Sigmoid colon (tissue), 6 donors: ENCODE measurements at regions not wholly inside any gene's neighbourhood (a gene's known extent, or its start where the extent isn't known, plus 50 kb on each side); places are given as distances from the start of the nearest gene placed in this dataset.
"Not testable (repeated sequence)": the region's sequence is repeated elsewhere in the genome, so short reads cannot be mapped to it uniquely, and the experiment has no call there.

ENCODE experiments used
- DNase-seq: peaks from one replicate; pipeline ENCODE4 v3.0.0-alpha.2; 2019
- H3K27ac ChIP-seq, 4 donors: fragments of 200-600 bp; sonication (generic); one replicate each; pipeline ENCODE4 v1.5.1; 2016 to 2019; ENCODE audit warnings: mild to moderate bottlenecking in 1 of 4
- H3K27me3 ChIP-seq, 3 donors: fragments of 200-600 bp; sonication (generic); one replicate each; pipeline ENCODE4 v1.5.1; 2019; ENCODE audit warnings: mild to moderate bottlenecking in 1 of 3
- H3K36me3 ChIP-seq, 4 donors: fragments of 200-600 bp; sonication (generic); one replicate each; pipeline ENCODE4 v1.5.1; 2016 to 2019
- H3K4me1 ChIP-seq, 4 donors: fragments of 200-600 bp; sonication (generic); one replicate each; pipeline ENCODE4 v1.5.1; 2017 to 2019
- H3K4me3 ChIP-seq, 4 donors: fragments of 200-600 bp; sonication (generic); one replicate each; pipeline ENCODE4 v1.5.1; 2017 to 2019; ENCODE audit warnings: mild to moderate bottlenecking in 2 of 4, moderate library complexity in 1 of 4
- H3K9me3 ChIP-seq, 4 donors: fragments of 200-600 bp in 3 of 4; sonication (generic) in 3 of 4; one replicate each; pipeline versions ENCODE4 v1.5.1 to v1.6.1; 2013 to 2019
- EP300 ChIP-seq, 4 donors: sonication (generic); formaldehyde crosslinking; IDR thresholded peaks; one replicate each; pipeline ENCODE4 v1.6.1; 2017; ENCODE audit warnings: antibody characterized with exemption in 4 of 4
- POLR2A ChIP-seq, 2 donors: fragments of 450-650 bp; IDR thresholded peaks; one replicate each; pipeline ENCODE4 v1.6.1; 2016; ENCODE audit warnings: antibody characterized with exemption in 2 of 2, mild to moderate bottlenecking in 2 of 2, moderate library complexity in 2 of 2
- POLR2AphosphoS5 ChIP-seq, 4 donors: sonication (generic); formaldehyde crosslinking; IDR thresholded peaks; one replicate each; pipeline ENCODE4 v1.6.1; 2017; ENCODE audit warnings: antibody characterized with exemption in 4 of 4
- WGBS, 2 donors: extraction: QIAGEN DNeasy Blood & Tissue Kit; methylation state at CpG; one replicate each; pipeline ENCODE4 v1.1.7; 2013; 5-methylcytosine and 5-hydroxymethylcytosine counted together
- intact Hi-C: fragments of 100-400 bp; cut with DNase I; formaldehyde crosslinking; loops from one replicate; pipeline ENCODE4 v1.15.1; 2023
- TF ChIP-seq, protein P1 (sequence below), 4 experiments: fragments of 450-650 bp in 3 of 4; fragments of 200-600 bp in 1 of 4; IDR thresholded peaks; one replicate each; pipeline ENCODE4 v1.5.1; 2016 to 2019; ENCODE audit warnings: antibody characterized with exemption in 4 of 4, mild to moderate bottlenecking in 3 of 4, moderate library complexity in 2 of 4
- donor health status: healthy with polysubstance abuse.
- donor health status: healthy.

DNA sequence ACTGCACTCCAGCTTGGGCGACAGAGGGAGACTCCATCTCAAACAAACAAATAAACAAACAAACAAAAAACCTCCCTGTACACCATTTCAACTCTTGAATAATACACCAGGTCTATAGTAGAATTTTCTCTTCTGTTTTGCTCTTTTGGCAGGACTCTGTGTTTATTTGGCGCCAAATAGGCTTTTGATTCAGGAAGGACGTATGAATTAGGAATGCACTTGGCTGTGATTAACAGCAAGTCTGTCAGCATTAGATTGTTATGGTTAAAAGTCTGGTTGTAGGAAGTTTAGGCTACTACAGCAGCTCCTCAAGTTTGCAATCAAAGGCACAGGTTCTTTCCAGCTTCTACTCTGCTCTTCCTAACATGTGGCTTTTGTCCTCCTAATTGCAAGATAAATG lies 113.8 kb upstream of the KCNK1 start:
- H3K4me3 ChIP-seq = no peak overlapping the region
- no peaks in the 10 kb centered on the region for H3K36me3 ChIP-seq
- intact Hi-C loops = no loop called here
- no peak overlapping the region for H3K27ac ChIP-seq
- WGBS, 2 donors = 81 to 82% methylated on average over 3 of the region's 3 CpGs
- no peaks in the 10 kb centered on the region for H3K4me1 ChIP-seq
- no peaks in the 10 kb centered on the region for H3K9me3 ChIP-seq
- H3K27me3 ChIP-seq = no peaks in the 10 kb centered on the region
- DNase-seq = no peak
- TF ChIP-seq POLR2AphosphoS5 (IDR thresholded peaks at IDR 0.05) = no peak
- TF ChIP-seq, protein P1, sequence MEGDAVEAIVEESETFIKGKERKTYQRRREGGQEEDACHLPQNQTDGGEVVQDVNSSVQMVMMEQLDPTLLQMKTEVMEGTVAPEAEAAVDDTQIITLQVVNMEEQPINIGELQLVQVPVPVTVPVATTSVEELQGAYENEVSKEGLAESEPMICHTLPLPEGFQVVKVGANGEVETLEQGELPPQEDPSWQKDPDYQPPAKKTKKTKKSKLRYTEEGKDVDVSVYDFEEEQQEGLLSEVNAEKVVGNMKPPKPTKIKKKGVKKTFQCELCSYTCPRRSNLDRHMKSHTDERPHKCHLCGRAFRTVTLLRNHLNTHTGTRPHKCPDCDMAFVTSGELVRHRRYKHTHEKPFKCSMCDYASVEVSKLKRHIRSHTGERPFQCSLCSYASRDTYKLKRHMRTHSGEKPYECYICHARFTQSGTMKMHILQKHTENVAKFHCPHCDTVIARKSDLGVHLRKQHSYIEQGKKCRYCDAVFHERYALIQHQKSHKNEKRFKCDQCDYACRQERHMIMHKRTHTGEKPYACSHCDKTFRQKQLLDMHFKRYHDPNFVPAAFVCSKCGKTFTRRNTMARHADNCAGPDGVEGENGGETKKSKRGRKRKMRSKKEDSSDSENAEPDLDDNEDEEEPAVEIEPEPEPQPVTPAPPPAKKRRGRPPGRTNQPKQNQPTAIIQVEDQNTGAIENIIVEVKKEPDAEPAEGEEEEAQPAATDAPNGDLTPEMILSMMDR (IDR thresholded peaks at IDR 0.05) = no peak
- TF ChIP-seq POLR2A (IDR thresholded peaks at IDR 0.05) = no peak
- TF ChIP-seq EP300 (IDR thresholded peaks at IDR 0.05) = no peak

DNA sequence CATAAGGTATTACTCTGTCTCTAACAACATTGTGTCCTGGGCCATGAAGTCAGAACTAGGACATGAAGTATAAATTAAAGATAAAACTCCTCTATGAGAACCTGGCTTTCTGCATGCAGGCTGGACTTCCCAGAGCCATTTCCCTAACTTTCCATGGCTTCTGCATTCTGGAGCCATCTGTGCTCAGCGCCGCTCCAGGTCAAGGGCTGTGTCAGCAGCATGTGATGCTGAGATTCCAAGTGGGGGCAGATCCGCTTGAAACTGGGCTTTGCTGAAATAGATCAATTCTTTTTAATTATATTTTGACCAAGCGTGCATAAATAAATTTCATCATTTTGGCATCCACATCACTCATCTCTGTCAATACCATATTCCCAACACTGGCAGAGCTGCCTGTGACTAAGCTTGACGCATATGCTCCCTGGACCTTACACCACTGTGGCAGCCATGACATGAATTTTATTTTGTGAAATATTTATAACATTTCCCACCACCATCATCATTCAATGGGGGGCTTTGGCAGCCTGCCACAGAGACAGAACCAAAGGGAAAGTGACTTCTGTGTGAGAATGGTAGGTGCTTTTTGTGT lies 110.4 kb upstream of the KCNK1 start:
- Histone ChIP-seq H3K9me3 (no peaks in the 10 kb centered on the region), H3K27ac (no peak overlapping the region), H3K27me3 (no peaks in the 10 kb centered on the region), H3K4me3 (no peak overlapping the region), H3K36me3 (no peaks in the 10 kb centered on the region), H3K4me1 (no peaks in the 10 kb centered on the region)
- DNase-seq = no peak
- TF ChIP-seq POLR2A (IDR thresholded peaks at IDR 0.05) = no peak
- no peak for TF ChIP-seq EP300 (IDR thresholded peaks at IDR 0.05)
- no peak for TF ChIP-seq POLR2AphosphoS5 (IDR thresholded peaks at IDR 0.05)
- TF ChIP-seq, protein P1 (IDR thresholded peaks at IDR 0.05) = no peak
- intact Hi-C loops = no loop called here
- 92 to 94% methylated on average over 5 of the region's 5 CpGs for WGBS, 2 donors

DNA sequence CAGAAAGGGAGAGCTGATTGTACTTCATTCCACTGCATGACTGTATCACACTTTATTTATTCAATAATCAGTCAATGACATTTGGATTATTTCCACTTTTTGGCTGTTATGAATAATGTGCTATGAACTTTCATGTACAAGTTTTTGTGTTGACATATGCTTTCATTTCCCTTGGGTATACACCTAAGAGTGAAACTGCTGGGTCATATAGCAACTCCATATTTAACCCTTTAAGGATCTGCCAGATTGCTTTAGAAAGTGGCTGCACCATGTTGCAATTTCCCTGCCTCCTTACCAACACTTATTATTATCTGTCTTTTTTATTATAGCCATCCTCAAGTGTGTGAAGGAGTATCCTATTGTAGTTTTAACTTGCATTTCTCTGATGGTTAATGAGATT lies 108.8 kb upstream of the KCNK1 start:
- no peaks in the 10 kb centered on the region for H3K27me3 ChIP-seq
- no peaks in the 10 kb centered on the region for H3K36me3 ChIP-seq
- H3K4me3 ChIP-seq = no peak overlapping the region
- no peaks in the 10 kb centered on the region for H3K4me1 ChIP-seq
- no peaks in the 10 kb centered on the region for H3K9me3 ChIP-seq
- DNase-seq = no peak
- TF ChIP-seq, protein P1 (IDR thresholded peaks at IDR 0.05) = no peak
- TF ChIP-seq EP300 (IDR thresholded peaks at IDR 0.05) (no peak), POLR2AphosphoS5 (IDR thresholded peaks at IDR 0.05) (no peak), POLR2A (IDR thresholded peaks at IDR 0.05) (no peak)
- intact Hi-C loops = no loop called here
- no peak overlapping the region for H3K27ac ChIP-seq

DNA sequence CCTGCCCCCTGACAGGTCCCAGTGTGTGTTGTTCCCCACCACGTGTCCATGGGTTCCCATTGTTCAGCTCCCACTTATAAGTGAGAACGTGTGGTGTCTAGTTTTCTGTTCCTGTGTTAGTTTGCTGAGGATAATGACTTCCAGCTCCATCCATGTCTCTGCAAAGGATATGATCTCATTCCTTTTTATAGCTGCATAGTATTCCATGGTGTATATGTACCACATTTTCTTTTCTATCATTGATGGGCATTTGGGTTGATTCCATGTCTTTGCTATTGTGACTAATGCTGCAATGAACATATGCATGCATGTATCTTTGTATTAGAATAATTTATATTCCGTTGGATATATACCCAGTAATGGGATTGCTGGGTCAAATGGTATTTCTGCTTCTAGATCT lies 108.0 kb upstream of the KCNK1 start:
- H3K27me3 ChIP-seq, H3K36me3 ChIP-seq, DNase-seq, H3K4me1 ChIP-seq, intact Hi-C loops, H3K4me3 ChIP-seq, H3K9me3 ChIP-seq, H3K27ac ChIP-seq: not testable (repeated sequence)
- WGBS, 2 donors = 84 to 91% methylated on average over 3 of the region's 3 CpGs

DNA sequence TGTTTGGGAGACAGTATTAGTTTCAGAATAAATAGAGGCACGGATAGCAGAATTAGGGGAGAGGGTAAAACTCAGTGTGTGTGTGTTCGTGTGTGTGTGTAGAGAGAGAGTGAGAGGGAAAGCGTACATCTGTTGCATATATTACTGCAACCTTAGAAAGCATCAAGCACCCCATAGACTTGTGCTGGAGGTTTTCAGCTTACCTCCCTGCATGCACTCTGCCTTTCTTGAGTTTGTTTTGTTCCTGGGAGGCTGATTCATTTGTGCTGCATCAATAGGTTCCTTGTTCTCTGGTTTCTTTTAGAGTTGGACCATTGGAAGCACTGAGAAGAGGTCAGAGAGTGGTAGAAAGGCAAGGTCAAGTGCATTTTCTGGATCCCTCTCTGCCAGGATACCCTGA lies 104.4 kb upstream of the KCNK1 start:
- no peak overlapping the region for H3K27ac ChIP-seq
- H3K36me3 ChIP-seq = no peaks in the 10 kb centered on the region
- DNase-seq = no peak
- H3K27me3 ChIP-seq = no peaks in the 10 kb centered on the region
- TF ChIP-seq POLR2A (IDR thresholded peaks at IDR 0.05) (no peak), POLR2AphosphoS5 (IDR thresholded peaks at IDR 0.05) (no peak)
- WGBS, 2 donors = 68 to 73% methylated on average over 3 of the region's 3 CpGs
- no peaks in the 10 kb centered on the region for H3K9me3 ChIP-seq
- no peak overlapping the region for H3K4me3 ChIP-seq
- H3K4me1 ChIP-seq = no peaks in the 10 kb centered on the region
- intact Hi-C loops = no loop called here

DNA sequence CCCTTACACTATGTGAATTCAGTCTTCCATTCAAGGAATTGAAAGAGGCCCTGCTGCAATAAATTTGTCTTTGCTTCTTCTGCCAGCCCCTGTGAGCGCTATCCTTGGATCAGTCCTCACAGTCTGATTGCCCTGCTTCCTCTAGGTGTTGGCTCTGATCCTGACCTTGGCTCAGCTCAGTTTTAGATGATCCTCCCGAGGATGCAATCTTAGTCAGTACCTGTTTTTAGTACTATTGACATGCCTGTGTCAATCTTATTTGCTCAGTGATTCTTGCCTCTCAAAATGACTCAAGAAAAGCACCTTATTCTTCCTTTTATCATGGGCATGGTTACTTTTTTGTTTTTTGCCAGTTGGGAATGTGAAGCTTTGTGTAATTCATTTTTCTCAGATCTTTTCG lies 101.4 kb upstream of the KCNK1 start:
- H3K9me3 ChIP-seq = no peaks in the 10 kb centered on the region
- 56 to 76% methylated on average over 3 of the region's 3 CpGs for WGBS, 2 donors
- no peaks in the 10 kb centered on the region for H3K36me3 ChIP-seq
- no peak overlapping the region for H3K4me3 ChIP-seq
- no peak for DNase-seq
- H3K27ac ChIP-seq = no peak overlapping the region
- no peaks in the 10 kb centered on the region for H3K4me1 ChIP-seq
- no peaks in the 10 kb centered on the region for H3K27me3 ChIP-seq
- no peak for TF ChIP-seq EP300 (IDR thresholded peaks at IDR 0.05)
- intact Hi-C loops = no loop called here
